NCI-H1105 (cell line): ENCODE measurements at regions not wholly inside any gene's neighbourhood (a gene's known extent, or its start where the extent isn't known, plus 50 kb on each side); places are given as distances from the start of the nearest gene placed in this dataset.
A peak's percentile ranks its signal among the peaks of the same experiment; 100 is the strongest.
"Not testable (repeated sequence)": the region's sequence is repeated elsewhere in the genome, so short reads cannot be mapped to it uniquely, and the experiment has no call there.

Source experiments
- DNase-seq: peaks from one replicate; lab custom pipeline; 2025; lab: John Stamatoyannopoulos, UW

GRCh38 chr4:81723019-81723884 lies 251.5 kb upstream of the RASGEF1B start:
- DNase-seq, result no peak

DNA sequence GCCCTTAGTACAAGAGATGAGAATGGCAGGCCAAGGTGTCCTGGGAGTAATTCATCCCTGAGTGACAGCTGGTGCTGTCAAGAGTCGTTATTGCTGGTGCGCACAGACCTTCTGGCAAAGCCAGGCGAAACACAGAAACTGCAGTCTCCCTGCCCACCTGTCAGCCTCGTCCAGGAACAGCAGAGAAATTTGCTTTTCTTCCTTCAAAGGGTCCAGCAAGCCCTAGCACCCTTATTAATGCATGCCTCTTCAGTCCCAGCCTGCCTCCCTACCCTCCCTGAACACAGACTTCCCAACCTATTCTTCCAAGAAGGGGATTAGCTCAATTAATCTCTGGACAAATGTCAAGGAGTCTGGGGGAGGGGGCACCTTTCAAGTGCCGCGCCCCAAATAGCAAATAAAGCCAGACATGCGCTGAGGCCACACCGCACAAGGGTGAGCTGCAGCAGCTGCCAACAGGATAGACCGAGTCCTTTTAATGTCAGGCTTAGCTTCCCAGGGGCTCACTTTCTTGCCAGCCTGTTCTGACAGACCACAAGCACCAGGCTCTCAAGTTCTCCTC lies 250.7 kb upstream of the RASGEF1B start:
- peak; percentile 68 for DNase-seq

GRCh38 chr4:81715757-81716156 lies 244.1 kb upstream of the RASGEF1B start:
- DNase-seq, result no peak

GRCh38 chr4:81715357-81715756 lies 243.7 kb upstream of the RASGEF1B start:
- not testable (repeated sequence) for DNase-seq

GRCh38 chr4:81714291-81714690 lies 242.6 kb upstream of the RASGEF1B start:
- no peak for DNase-seq

DNA sequence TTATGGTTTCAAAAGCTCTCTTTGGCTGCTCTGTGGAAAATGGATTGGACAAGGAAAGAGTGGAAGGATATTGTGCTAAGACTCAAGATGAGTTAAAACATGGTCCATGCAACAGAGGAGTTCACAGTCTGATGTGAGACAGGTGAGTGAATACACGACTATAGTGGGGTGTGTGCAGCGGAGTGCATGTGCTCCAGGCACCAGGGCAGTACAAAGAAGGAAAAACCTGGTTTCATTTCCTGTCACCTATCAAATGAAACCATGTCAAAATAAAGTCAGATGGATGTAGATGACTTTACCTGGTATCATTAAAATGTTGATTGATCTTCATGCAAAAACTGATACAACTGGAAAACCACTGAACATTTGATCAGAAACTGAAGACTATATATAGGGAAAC lies 241.0 kb upstream of the RASGEF1B start:
- DNase-seq, result no peak

- DNase-seq, result no peak
Measured at GRCh38 chr4:81704461-81704860, 232.8 kb upstream of the RASGEF1B start.

- no peak for DNase-seq
Measured at GRCh38 chr4:81700189-81700588, 228.5 kb upstream of the RASGEF1B start.

DNA sequence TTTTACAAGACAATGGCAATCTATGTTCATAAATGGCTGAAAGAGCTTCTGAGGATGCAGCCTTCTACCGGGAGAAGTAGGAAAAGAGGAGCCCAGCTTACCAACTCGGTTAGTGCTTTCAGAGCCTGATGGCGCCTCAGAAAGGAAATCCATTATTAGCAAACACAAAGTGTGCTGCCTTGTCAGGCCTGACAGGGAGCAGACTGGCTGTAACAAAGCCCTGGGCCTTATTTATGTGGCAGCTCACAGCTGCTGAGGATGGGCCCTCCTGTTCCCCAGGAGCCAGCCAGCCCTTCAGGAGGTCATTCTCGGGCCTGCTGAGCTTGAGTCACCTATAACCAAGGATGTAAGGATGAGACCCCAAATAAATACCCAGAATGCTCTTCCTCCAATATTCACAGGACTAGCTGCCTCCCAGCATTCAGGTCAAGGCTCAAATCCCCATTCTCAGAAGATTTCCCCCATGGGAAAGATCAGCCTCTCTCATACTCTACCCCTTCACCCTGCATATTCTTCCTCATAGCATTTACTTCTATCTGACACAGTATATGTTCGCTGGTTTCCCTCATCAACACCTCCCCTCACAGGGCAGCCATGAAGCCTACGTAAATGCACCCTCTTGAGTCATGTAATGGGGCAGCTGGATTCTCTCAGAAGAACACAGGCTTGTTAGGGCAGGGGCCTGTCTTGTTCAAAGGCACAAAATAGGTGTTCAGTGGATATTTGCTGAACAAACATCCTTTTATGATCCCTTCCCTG lies 227.0 kb upstream of the RASGEF1B start:
- no peak for DNase-seq

DNA sequence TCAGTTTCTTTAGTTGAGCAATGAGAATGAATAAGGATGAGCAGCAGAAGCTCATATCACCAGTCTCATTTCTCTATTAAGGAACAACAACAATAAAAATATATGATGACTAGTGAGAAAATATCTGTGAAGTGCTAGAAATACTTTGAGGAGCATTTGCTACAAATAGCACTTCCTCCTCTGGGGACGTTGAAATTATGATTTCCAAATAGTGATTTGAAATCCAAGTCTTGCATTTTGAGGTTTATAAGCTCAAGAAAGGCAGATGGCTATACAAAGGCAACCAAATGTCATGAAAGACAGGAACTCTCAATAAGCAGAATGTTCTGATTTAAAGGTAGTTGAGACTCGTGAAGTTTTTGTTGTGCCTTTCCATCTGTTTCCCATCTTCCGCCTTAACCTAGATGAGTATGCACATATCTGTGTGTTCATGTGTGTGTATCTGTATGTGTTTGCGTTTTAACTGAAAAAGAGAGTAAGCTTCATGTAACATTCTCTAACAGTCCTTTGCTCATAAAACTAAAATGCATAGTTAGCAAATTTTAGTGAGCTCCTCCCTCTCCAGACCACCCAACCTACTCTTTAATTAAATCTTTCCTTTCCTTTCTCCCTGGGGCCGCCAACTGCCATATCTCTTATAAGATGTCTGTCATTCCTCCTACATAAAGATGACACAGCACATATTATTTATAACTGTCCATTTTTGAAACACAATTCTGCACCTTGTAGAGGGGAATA lies 222.6 kb upstream of the RASGEF1B start:
- DNase-seq, result no peak

GRCh38 chr4:81690871-81691270 lies 219.2 kb upstream of the RASGEF1B start:
- DNase-seq, result no peak

DNA sequence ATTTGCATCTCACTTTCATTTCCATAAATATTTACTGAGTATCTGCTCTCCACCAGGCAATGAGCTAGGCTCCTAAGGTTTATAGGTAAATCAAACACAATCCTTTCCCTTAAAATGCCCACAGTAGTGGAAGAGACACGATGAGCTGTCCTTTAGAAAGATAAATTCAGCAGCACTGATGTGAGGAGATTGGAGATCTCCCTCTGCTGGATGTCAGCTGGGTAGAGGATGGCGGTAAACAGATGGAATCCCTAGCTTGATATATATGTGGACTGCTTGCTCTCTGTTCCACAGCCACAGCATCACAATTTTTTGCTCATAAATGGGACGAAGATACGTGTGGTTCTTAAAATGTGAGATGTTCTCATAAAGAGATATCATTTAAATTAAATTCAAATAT lies 216.4 kb upstream of the RASGEF1B start:
- DNase-seq, result no peak

DNA sequence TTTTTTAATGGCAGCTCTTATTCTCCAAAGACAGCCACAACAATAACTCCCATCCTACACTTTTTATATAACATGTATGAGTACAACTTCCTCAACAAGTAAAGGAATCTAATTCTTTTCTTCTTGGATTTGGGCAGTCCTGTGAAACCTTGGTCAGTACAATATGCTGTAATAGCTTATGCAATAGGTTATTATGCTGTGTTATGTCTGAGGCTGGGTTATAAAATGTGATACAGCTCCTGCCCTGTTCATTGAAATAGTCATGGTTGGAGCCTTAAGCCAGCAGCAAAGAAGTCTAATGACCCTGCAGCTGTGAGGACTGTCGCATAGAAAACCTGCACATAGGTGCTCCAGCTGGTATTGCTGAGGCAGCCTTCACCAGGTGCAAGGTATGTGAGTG lies 215.8 kb upstream of the RASGEF1B start:
- DNase-seq, result no peak

GRCh38 chr4:81685104-81685503 lies 213.4 kb upstream of the RASGEF1B start:
- DNase-seq, result no peak

GRCh38 chr4:81684352-81684751 lies 212.6 kb upstream of the RASGEF1B start:
- peak; percentile 44 for DNase-seq

GRCh38 chr4:81682492-81682891 lies 210.8 kb upstream of the RASGEF1B start:
- DNase-seq, result no peak

- no peak for DNase-seq
Measured at GRCh38 chr4:81679315-81679714, 207.6 kb upstream of the RASGEF1B start.

DNA sequence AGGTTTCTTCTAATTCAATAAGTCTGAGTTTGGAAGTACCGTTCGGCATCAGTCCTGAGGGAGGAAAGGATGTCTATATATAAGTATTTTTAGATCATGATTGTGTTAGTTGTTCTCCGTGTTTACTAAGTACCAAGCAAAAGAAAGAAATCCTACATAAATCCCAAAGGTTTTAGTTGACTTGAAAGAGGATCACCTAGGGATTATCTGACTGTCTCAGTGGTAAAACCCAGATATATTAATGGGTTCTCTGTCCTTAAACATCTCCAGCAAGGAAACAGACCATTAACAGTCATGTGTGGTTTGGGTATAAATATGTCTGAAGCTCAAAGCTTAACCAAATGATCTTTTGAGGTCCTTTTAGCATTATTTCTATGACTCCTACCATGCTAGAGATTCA lies 207.1 kb upstream of the RASGEF1B start:
- DNase-seq, result no peak

DNA sequence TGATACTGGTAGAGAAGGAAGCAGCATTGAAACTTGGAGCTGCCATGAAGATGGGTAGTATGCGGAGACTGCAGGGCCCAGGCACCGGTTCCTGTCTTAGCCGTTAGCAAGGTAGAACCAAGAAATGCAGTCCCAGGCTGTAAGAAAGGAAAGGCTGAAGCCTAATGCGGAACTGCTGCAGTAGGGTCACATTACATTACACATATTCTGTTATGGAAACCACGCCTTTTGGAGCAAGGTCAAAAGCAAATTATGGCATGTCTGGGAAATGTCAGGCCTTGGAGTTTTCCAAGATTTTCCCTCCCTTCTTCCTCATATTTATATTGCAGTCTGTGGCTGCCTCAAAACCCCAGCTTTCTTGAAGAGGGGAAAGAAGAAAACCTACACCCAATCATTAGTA lies 204.8 kb upstream of the RASGEF1B start:
- no peak for DNase-seq

- DNase-seq, result no peak
Measured at GRCh38 chr4:81675791-81676393, 204.2 kb upstream of the RASGEF1B start.

DNA sequence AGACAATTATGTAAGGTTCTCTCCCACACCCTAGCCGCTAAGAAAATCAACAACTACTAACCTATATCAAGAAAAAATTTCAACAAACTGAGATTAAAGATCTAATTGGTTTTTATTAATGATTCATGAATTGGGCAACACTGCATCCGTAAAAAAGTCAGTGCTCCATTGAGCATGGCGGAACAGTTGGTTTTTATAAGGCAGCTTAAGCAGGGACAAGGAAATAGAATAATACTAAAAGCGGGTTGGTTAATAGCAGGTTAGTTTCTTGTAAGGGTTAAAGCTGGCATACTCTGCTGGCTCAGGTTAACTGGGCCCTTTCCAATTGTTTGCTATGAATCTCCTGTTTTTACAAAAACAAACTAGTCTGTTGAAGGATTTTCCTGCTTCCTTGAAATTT lies 202.3 kb upstream of the RASGEF1B start:
- DNase-seq, result no peak

DNA sequence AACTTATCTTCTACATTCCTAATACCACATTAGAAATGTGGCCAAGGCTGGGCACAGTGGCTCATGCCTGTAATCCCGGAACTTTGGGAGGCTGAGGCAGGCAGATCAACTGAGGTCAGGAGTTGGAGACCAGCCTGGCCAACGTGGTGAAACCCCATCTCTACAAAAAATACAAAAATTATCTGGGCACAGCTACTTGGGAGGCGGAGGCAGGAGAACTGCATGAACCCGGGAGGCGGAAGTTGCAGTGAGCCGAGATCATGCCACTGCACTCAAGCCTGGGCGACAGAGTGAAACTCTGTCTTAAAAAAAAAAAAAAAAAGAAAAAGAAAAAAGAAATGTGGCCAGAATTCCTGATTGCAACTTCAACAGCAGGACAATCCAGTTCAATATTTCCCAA lies 196.6 kb upstream of the RASGEF1B start:
- not testable (repeated sequence) for DNase-seq
